Sigmoid colon (tissue), 3 donors: ENCODE measurements at regions not wholly inside any gene's neighbourhood (a gene's known extent, or its start where the extent isn't known, plus 50 kb on each side); places are given as distances from the start of the nearest gene placed in this dataset.

Experiments used
- POLR2A ChIP-seq, 2 donors: fragments of 450-650 bp; IDR thresholded peaks; one replicate each; pipeline ENCODE4 v1.6.1; 2016; ENCODE audit warnings: antibody characterized with exemption in 2 of 2, mild to moderate bottlenecking in 2 of 2, moderate library complexity in 2 of 2
- TF ChIP-seq, protein P1 (sequence below), 4 experiments: fragments of 450-650 bp in 3 of 4; fragments of 200-600 bp in 1 of 4; IDR thresholded peaks; one replicate each; pipeline ENCODE4 v1.5.1; 2016 to 2019; ENCODE audit warnings: antibody characterized with exemption in 4 of 4, mild to moderate bottlenecking in 3 of 4, moderate library complexity in 2 of 4

DNA sequence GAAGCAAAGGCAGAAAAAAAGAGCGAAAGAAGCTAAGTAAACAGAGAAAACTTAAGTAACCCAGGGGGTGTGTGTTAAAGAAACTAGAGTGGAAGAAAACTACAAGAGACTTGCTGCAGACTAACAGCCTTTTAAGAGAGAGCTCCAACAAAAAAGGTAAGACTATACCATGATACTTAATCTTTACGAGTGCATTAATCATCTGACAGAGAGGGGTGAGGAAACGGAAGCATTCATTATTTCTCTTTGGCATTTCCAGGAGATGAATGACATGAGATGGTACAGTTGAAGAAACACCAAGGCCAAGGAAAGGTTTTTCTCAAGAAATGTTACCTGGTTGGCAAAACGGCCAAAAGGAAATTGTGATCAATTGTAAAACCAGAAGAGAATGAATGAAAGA is 906.8 kb downstream of the QKI start:
- TF ChIP-seq, protein P1, sequence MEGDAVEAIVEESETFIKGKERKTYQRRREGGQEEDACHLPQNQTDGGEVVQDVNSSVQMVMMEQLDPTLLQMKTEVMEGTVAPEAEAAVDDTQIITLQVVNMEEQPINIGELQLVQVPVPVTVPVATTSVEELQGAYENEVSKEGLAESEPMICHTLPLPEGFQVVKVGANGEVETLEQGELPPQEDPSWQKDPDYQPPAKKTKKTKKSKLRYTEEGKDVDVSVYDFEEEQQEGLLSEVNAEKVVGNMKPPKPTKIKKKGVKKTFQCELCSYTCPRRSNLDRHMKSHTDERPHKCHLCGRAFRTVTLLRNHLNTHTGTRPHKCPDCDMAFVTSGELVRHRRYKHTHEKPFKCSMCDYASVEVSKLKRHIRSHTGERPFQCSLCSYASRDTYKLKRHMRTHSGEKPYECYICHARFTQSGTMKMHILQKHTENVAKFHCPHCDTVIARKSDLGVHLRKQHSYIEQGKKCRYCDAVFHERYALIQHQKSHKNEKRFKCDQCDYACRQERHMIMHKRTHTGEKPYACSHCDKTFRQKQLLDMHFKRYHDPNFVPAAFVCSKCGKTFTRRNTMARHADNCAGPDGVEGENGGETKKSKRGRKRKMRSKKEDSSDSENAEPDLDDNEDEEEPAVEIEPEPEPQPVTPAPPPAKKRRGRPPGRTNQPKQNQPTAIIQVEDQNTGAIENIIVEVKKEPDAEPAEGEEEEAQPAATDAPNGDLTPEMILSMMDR (IDR thresholded peaks at IDR 0.05), result no peak
- TF ChIP-seq POLR2A (IDR thresholded peaks at IDR 0.05), result no peak
